IMR-90 (cell line): ENCODE measurements at regions not wholly inside any gene's neighbourhood (a gene's known extent, or its start where the extent isn't known, plus 50 kb on each side); places are given as distances from the start of the nearest gene placed in this dataset.

Source experiments
- ATAC-seq: fragments of 200-7000 bp; cut with Tn5 transposase; 2 replicates; pipeline ENCODE4 v1.9.1; 2020; ENCODE audit warnings: low read depth, mild to moderate bottlenecking, moderate library complexity
- BruUV-seq: library from RNA; stranded (reverse); fragments of 400-500 nt; replicated peaks from 2 replicates; lab custom pipeline; 2021; lab: Mats Ljungman, UMichigan
- CTCF ChIA-PET: fragments of 300-600 bp; formaldehyde crosslinking; extraction: SDS; loops from one replicate; lab custom pipeline; 2021; ENCODE audit warnings: antibody characterized with exemption; lab: Yijun Ruan, JAX
- POLR2A ChIA-PET: fragments of 300-600 bp; sonication (Branson Sonifier 250); formaldehyde crosslinking; loops from one replicate; lab custom pipeline; 2022; ENCODE audit warnings: antibody characterized with exemption; ENCODE audit not compliant: unreplicated experiment; lab: Charles Lee
- DNase-seq: peaks from one replicate; pipeline ENCODE4 v3.0.0; 2013
- H2AFZ ChIP-seq: replicated peaks from 2 replicates; pipeline ENCODE3; 2013; ENCODE audit warnings: low read length, mild to moderate bottlenecking; ENCODE audit not compliant: poor library complexity
- H2AK5ac ChIP-seq: 2 replicates; pipeline ENCODE4 v1.6.1; 2013; ENCODE audit warnings: low read depth, low read length, inconsistent platforms
- H2AK9ac ChIP-seq: replicated peaks from 2 replicates; pipeline ENCODE3; 2013; ENCODE audit warnings: mild to moderate bottlenecking, low read depth, low read length, moderate library complexity; ENCODE audit not compliant: poor library complexity
- H2BK120ac ChIP-seq: 2 replicates; pipeline ENCODE4 v1.6.1; 2013; ENCODE audit warnings: low read depth, low read length, inconsistent platforms
- H2BK15ac ChIP-seq: 3 replicates; pipeline ENCODE4 v1.6.1; 2013; ENCODE audit warnings: low read depth, low read length, inconsistent platforms
- H2BK20ac ChIP-seq: 2 replicates; pipeline ENCODE4 v1.6.1; 2013; ENCODE audit warnings: low read depth, mild to moderate bottlenecking, inconsistent platforms, low read length, moderate library complexity
- H2BK5ac ChIP-seq: 2 replicates; pipeline ENCODE4 v1.6.1; 2013; ENCODE audit warnings: mild to moderate bottlenecking, low read depth, low read length, inconsistent platforms; ENCODE audit not compliant: poor library complexity, severe bottlenecking
- H3K14ac ChIP-seq: replicated peaks from 2 replicates; pipeline ENCODE4 v1.6.1; 2013; ENCODE audit warnings: low read depth, low read length, inconsistent platforms
- H3K18ac ChIP-seq: 2 replicates; pipeline ENCODE4 v1.6.1; 2013; ENCODE audit warnings: low read depth, low read length, control low read depth
- H3K23ac ChIP-seq: 2 replicates; pipeline ENCODE4 v1.6.1; 2013; ENCODE audit warnings: low read depth, low read length, inconsistent platforms
- H3K27ac ChIP-seq: 2 replicates; pipeline ENCODE4 v1.5.1; 2013; ENCODE audit warnings: mild to moderate bottlenecking, control low read depth, low read length; ENCODE audit not compliant: insufficient read depth
- H3K27me3 ChIP-seq: 2 replicates; pipeline ENCODE4 v1.6.1; 2013; ENCODE audit warnings: low read length; ENCODE audit not compliant: control insufficient read depth, insufficient read depth
- H3K36me3 ChIP-seq: 2 replicates; pipeline ENCODE4 v1.6.1; 2013; ENCODE audit warnings: low read length, mixed read lengths; ENCODE audit not compliant: control insufficient read depth, insufficient read depth
- H3K4ac ChIP-seq: 2 replicates; pipeline ENCODE4 v1.6.1; 2013; ENCODE audit warnings: low read depth, low read length, inconsistent platforms
- H3K4me1 ChIP-seq: 2 replicates; pipeline ENCODE4 v1.6.1; 2013; ENCODE audit warnings: low read length, mixed read lengths; ENCODE audit not compliant: control insufficient read depth, insufficient read depth
- H3K4me2 ChIP-seq: 2 replicates; pipeline ENCODE4 v1.6.1; 2013; ENCODE audit warnings: low read depth, mild to moderate bottlenecking, control low read depth, low read length, moderate library complexity
- H3K4me3 ChIP-seq: 2 replicates; pipeline ENCODE4 v1.5.1; 2013; ENCODE audit warnings: low read depth, mild to moderate bottlenecking, control low read depth, low read length, moderate library complexity; ENCODE audit not compliant: insufficient read depth
- H3K56ac ChIP-seq: 2 replicates; pipeline ENCODE4 v1.6.1; 2013; ENCODE audit warnings: low read length, inconsistent platforms; ENCODE audit not compliant: insufficient read depth; ENCODE audit errors: extremely low read depth
- H3K79me1 ChIP-seq, 2 experiments: 2 replicates each; pipeline ENCODE4 v1.6.1; 2013; ENCODE audit warnings: low read length in 2 of 2, inconsistent platforms in 1 of 2, low read depth in 1 of 2
- H3K9ac ChIP-seq: 2 replicates; pipeline ENCODE4 v1.6.1; 2013; ENCODE audit warnings: low read depth, low read length, control low read depth
- H3K9me1 ChIP-seq: 2 replicates; pipeline ENCODE4 v1.6.1; 2013; ENCODE audit warnings: low read length, inconsistent platforms; ENCODE audit not compliant: insufficient read depth
- H3K9me3 ChIP-seq: 2 replicates; pipeline ENCODE4 v1.6.1; 2013; ENCODE audit warnings: low read length; ENCODE audit not compliant: control insufficient read depth, insufficient read depth
- H4K20me1 ChIP-seq: 2 replicates; pipeline ENCODE4 v1.6.1; 2013; ENCODE audit warnings: low read length, inconsistent platforms; ENCODE audit not compliant: insufficient read depth
- H4K5ac ChIP-seq: 2 replicates; pipeline ENCODE4 v1.6.1; 2013; ENCODE audit warnings: mild to moderate bottlenecking, low read depth, low read length, control low read depth
- H4K8ac ChIP-seq, 2 experiments: 2 replicates each; pipeline ENCODE4 v1.6.1; 2013; ENCODE audit warnings: low read depth in 2 of 2, low read length in 2 of 2, control low read depth in 1 of 2, inconsistent platforms in 1 of 2
- H4K91ac ChIP-seq: 2 replicates; pipeline ENCODE4 v1.6.1; 2013; ENCODE audit warnings: low read depth, low read length, inconsistent platforms; ENCODE audit not compliant: insufficient read depth
- CTCF ChIP-seq: conservative IDR thresholded peaks from 2 replicates; pipeline ENCODE4 v1.5.1; 2012; ENCODE audit warnings: mild to moderate bottlenecking, low read depth, low read length, improper control_type of control experiment
- ELK1 ChIP-seq: fragments of 150-350 bp; IDR thresholded peaks from 2 replicates; pipeline ENCODE4 v1.6.1; 2016; ENCODE audit warnings: low read depth, mild to moderate bottlenecking, low read length, moderate library complexity, borderline replicate concordance
- FOS ChIP-seq: fragments of 150-350 bp; IDR thresholded peaks from 2 replicates; pipeline ENCODE4 v1.6.1; 2016; ENCODE audit warnings: low read depth, low read length
- MAFK ChIP-seq: IDR thresholded peaks from 2 replicates; pipeline ENCODE4 v1.6.1; 2012; ENCODE audit warnings: low read depth, low read length, improper control_type of control experiment
- MAZ ChIP-seq: IDR thresholded peaks from 2 replicates; pipeline ENCODE4 v1.6.1; 2012; ENCODE audit warnings: low read depth, mild to moderate bottlenecking, low read length, improper control_type of control experiment, moderate library complexity, borderline replicate concordance
- POLR2A ChIP-seq: IDR thresholded peaks from 2 replicates; pipeline ENCODE4 v1.6.1; 2012; ENCODE audit warnings: mild to moderate bottlenecking, low read depth, low read length
- RCOR1 ChIP-seq: IDR thresholded peaks from 2 replicates; pipeline ENCODE4 v1.6.1; 2012; ENCODE audit warnings: mild to moderate bottlenecking, low read length, improper control_type of control experiment; ENCODE audit not compliant: insufficient replicate concordance
- SMC3 ChIP-seq: fragments of 150-350 bp; IDR thresholded peaks from 2 replicates; pipeline ENCODE4 v1.6.1; 2016; ENCODE audit warnings: low read depth, mild to moderate bottlenecking, antibody characterized with exemption, low read length, moderate library complexity
- USF2 ChIP-seq: fragments of 150-350 bp; IDR thresholded peaks from 2 replicates; pipeline ENCODE4 v1.6.1; 2017; ENCODE audit warnings: mild to moderate bottlenecking, antibody characterized with exemption, low read length, low read depth
- whole genome bisulfite sequencing, 2 experiments: methylation state at CpG; one replicate each; pipeline versions ENCODE4 v1.1.5 to v1.1.7; 2013; ENCODE audit warnings: missing lambda C conversion rate in 2 of 2; ENCODE audit not compliant: insufficient read length in 1 of 2; ENCODE audit errors: extremely low coverage in 2 of 2; 5-methylcytosine and 5-hydroxymethylcytosine counted together
- dilution Hi-C: fragments of 300-500 bp; cut with HindIII; formaldehyde crosslinking; loops from one replicate; pipeline ENCODE4 v1.14.3; 2018; ENCODE audit warnings: low sequenced_read_pairs; ENCODE audit not compliant: unreplicated experiment
- in situ Hi-C: fragments of 300-500 bp; cut with MboI; formaldehyde crosslinking; loops from 3 replicates; pipeline ENCODE4 v1.14.3; 2019; ENCODE audit warnings: low sequenced_read_pairs, inconsistent platforms, mixed read lengths
- intact Hi-C: fragments of 100-400 bp; cut with micrococcal nuclease; formaldehyde crosslinking; loops from 2 replicates; pipeline ENCODE4 v1.10.0; 2022

- TF ChIP-seq POLR2A (no peak), USF2 (no peak), SMC3 (no peak), FOS (no peak), MAFK (no peak), ELK1 (no peak), CTCF (no peak), MAZ (no peak), RCOR1 (no peak)
- Histone ChIP-seq H2BK15ac (no peak overlapping the region), H2AK5ac (no peak overlapping the region), H3K4me1 (no peaks in the 10 kb centered on the region), H4K20me1 (no peaks in the 10 kb centered on the region), H3K79me1 (no peaks in the 10 kb centered on the region), H4K8ac (no peak overlapping the region), H2AFZ (no peak overlapping the region), H3K14ac (no peak overlapping the region), H3K9ac (no peak overlapping the region), H3K18ac (no peak overlapping the region), H3K36me3 (no peaks in the 10 kb centered on the region), H2BK5ac (no peak overlapping the region), H3K9me3 (peaks cover 3% of the 10 kb centered on the region; the same call in 1 of the 2 replicates), H3K27ac (no peak overlapping the region), H3K4ac (no peak overlapping the region), H4K91ac (no peak overlapping the region), H3K4me2 (no peak overlapping the region), H3K27me3 (peaks cover 22% of the 10 kb centered on the region), H3K56ac (no peak overlapping the region), H3K4me3 (no peak overlapping the region), H2BK120ac (no peak overlapping the region), H4K5ac (no peak overlapping the region), H2AK9ac (no peak overlapping the region), H2BK20ac (no peak overlapping the region), H3K23ac (no peak overlapping the region), H3K9me1 (no peaks in the 10 kb centered on the region)
- in situ Hi-C loops (no loop called here), intact Hi-C loops (no loop called here), dilution Hi-C loops (no loop called here)
- WGBS, 2 experiments, result no CpG with 5 or more reads among the region's 28 CpGs
- BruUV-seq, result no TSS peak
- ChIA-PET CTCF (no interaction called here), POLR2A (no interaction called here)
- no peak for DNase-seq
- ATAC-seq, result no peak
These were observed 96.1 kb downstream of the PDGFA start for GRCh38 chr7:423312-424260.
